ACC112 (cell line): ENCODE measurements at regions not wholly inside any gene's neighbourhood (a gene's known extent, or its start where the extent isn't known, plus 50 kb on each side); places are given as distances from the start of the nearest gene placed in this dataset.
"Not testable (repeated sequence)": the region's sequence is repeated elsewhere in the genome, so short reads cannot be mapped to it uniquely, and the experiment has no call there.

Experiments
- H2AFZ ChIP-seq: fragments of 200-600 bp; sonication (generic); one replicate; pipeline ENCODE4 v1.6.0; 2017; ENCODE audit warnings: antibody characterized with exemption, low read length; ENCODE audit not compliant: unreplicated experiment
- H3K27ac ChIP-seq: fragments of 200-600 bp; sonication (generic); 2 replicates; pipeline ENCODE4 v1.5.1; 2014; ENCODE audit warnings: low read depth, mild to moderate bottlenecking, antibody characterized with exemption, low read length, moderate library complexity
- H3K27me3 ChIP-seq: fragments of 200-600 bp; sonication (generic); 2 replicates; pipeline ENCODE4 v1.6.1; 2014; ENCODE audit warnings: mild to moderate bottlenecking, antibody characterized with exemption, low read length, moderate library complexity, mixed read lengths; ENCODE audit not compliant: insufficient read depth
- H3K36me3 ChIP-seq: fragments of 200-600 bp; sonication (generic); 2 replicates; pipeline ENCODE4 v1.6.1; 2016; ENCODE audit warnings: mild to moderate bottlenecking, antibody characterized with exemption, low read length, moderate library complexity, mixed read lengths; ENCODE audit not compliant: insufficient read depth
- H3K4me1 ChIP-seq: fragments of 200-600 bp; sonication (generic); one replicate; pipeline ENCODE4 v1.6.1; 2016; ENCODE audit warnings: low read length, mixed read lengths; ENCODE audit not compliant: insufficient read depth, unreplicated experiment, control insufficient read depth
- H3K4me3 ChIP-seq: fragments of 200-600 bp; sonication (generic); 2 replicates; pipeline ENCODE4 v1.5.1; 2014; ENCODE audit warnings: mild to moderate bottlenecking, low read depth, low read length
- H3K79me2 ChIP-seq: fragments of 200-600 bp; sonication (generic); one replicate; pipeline ENCODE4 v1.6.0; 2016; ENCODE audit warnings: low read length; ENCODE audit not compliant: control insufficient read depth, unreplicated experiment, insufficient read depth

GRCh38 chr20:48371211-48371610, 456.6 kb downstream of the PREX1 start:
- H3K4me3 ChIP-seq, result no peak overlapping the region
- H3K4me1 ChIP-seq, result no peaks in the 10 kb centered on the region
- peaks cover 46% of the 10 kb centered on the region for H3K27me3 ChIP-seq
- no peak overlapping the region for H3K27ac ChIP-seq
- H2AFZ ChIP-seq, result no peak overlapping the region
- H3K36me3 ChIP-seq, result no peaks in the 10 kb centered on the region
- H3K79me2 ChIP-seq, result no peaks in the 10 kb centered on the region

DNA sequence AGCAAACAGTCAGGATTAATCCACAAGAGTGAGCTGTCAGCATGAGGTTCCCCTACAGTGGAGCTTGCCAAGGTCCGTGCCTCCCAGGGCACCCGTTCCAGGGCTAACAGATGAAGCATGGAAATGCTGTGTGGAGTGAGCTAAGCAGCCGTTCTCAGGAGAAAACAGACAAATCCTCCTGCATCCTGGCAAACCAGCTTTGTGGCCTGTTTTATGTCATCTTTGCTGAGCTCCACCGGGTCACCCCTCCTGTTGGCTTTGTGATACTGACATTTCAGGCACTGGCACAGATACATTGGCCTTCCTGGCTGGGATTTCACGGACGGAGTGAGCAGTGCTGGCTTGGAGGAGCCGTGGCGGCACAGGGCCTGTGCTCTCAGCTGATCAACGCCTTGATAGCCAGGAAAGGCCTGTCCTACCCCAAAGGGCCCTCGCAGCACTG, 459.2 kb downstream of the PREX1 start:
- not testable (repeated sequence) for H3K4me1 ChIP-seq, H2AFZ ChIP-seq, H3K4me3 ChIP-seq, H3K36me3 ChIP-seq, H3K27ac ChIP-seq, H3K79me2 ChIP-seq
- peaks cover 25% of the 10 kb centered on the region for H3K27me3 ChIP-seq

GRCh38 chr20:48367541-48368358, 460.0 kb downstream of the PREX1 start:
- H3K4me3 ChIP-seq, H3K4me1 ChIP-seq, H3K79me2 ChIP-seq, H3K36me3 ChIP-seq, H2AFZ ChIP-seq, H3K27ac ChIP-seq: not testable (repeated sequence)
- H3K27me3 ChIP-seq, result peaks cover 21% of the 10 kb centered on the region

GRCh38 chr20:48366230-48366629, 461.6 kb downstream of the PREX1 start:
- H3K4me1 ChIP-seq, result no peaks in the 10 kb centered on the region
- H3K27me3 ChIP-seq, result peaks cover 17% of the 10 kb centered on the region; the same call in 1 of the 2 replicates
- no peaks in the 10 kb centered on the region for H3K36me3 ChIP-seq
- no peak overlapping the region for H3K4me3 ChIP-seq
- H3K27ac ChIP-seq, result no peak overlapping the region
- no peaks in the 10 kb centered on the region for H3K79me2 ChIP-seq
- H2AFZ ChIP-seq, result no peak overlapping the region

GRCh38 chr20:48364688-48365421, 462.9 kb downstream of the PREX1 start:
- Histone ChIP-seq H3K4me1 (no peaks in the 10 kb centered on the region), H3K79me2 (no peaks in the 10 kb centered on the region), H3K27me3 (0 out of 2 replicates have a peak, but pooled peaks cover 4% of the 10 kb centered on the region), H3K27ac (no peak overlapping the region), H3K4me3 (no peak overlapping the region), H2AFZ (no peak overlapping the region), H3K36me3 (no peaks in the 10 kb centered on the region)

DNA sequence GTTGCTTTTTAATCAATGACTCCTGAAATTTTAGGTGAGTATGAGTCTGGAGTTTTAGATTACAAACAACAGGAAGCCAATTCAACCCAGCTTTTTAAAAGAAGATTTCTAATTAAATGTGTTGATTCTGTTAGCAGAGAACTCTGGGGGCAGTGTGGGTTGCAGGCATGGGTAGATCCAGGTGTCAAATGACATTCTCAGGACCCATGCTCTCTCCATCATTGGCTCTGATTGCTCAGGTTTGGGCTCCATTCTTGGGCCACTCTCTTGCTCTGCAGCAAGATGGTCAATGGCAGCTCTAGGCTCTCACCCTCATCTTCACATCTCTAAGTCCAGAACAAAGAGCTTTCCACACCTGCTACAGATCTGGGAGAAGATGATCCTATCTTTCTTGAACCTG, 463.7 kb downstream of the PREX1 start:
- no peak overlapping the region for H3K27ac ChIP-seq
- no peaks in the 10 kb centered on the region for H3K79me2 ChIP-seq

DNA sequence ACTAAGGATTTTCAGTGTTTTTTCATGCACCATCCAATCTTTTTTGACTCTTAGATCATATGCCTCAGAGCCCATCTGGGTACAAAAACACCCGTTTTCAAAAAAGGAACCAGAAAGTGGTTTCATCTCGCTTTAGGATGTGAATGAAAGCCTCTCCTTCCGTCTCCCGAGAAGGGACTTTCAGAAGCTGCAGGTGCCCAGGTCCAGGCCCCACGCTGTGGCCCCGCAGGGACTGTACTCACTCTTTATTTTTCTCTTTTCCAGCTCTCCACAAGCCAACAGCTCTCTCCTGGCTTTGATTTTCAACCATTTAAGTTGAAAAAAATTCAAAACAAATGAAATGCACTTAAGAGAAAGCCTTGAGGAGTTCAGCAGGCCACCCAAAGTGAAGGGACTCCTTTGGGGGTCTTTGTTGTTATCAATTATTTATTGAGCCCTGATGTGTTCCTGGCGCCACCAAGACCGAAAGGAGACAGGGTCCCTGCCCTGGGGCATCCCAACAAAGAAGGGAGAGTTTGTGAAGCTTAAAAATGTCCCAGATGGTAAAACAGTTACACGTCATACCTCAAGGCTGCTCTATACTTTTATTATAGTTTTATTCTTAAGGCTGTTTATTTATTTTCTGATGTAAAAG, 467.3 kb downstream of the PREX1 start:
- Histone ChIP-seq H2AFZ (no peak overlapping the region), H3K36me3 (no peaks in the 10 kb centered on the region), H3K27me3 (no peaks in the 10 kb centered on the region), H3K4me1 (no peaks in the 10 kb centered on the region), H3K27ac (no peak overlapping the region), H3K4me3 (no peak overlapping the region), H3K79me2 (no peaks in the 10 kb centered on the region)

More for the DNA sequence above, 463.7 kb downstream of the PREX1 start:
- H3K36me3 ChIP-seq, result no peaks in the 10 kb centered on the region
- no peak overlapping the region for H2AFZ ChIP-seq
- no peaks in the 10 kb centered on the region for H3K4me1 ChIP-seq
- H3K4me3 ChIP-seq, result no peak overlapping the region
- no peaks in the 10 kb centered on the region for H3K27me3 ChIP-seq

- H3K27me3 ChIP-seq, result peaks cover 6% of the 10 kb centered on the region; the same call in 1 of the 2 replicates
- no peak overlapping the region for H2AFZ ChIP-seq
- H3K27ac ChIP-seq, result no peak overlapping the region
- H3K79me2 ChIP-seq, result no peaks in the 10 kb centered on the region
- H3K4me3 ChIP-seq, result no peak overlapping the region
- H3K4me1 ChIP-seq, result no peaks in the 10 kb centered on the region
- no peaks in the 10 kb centered on the region for H3K36me3 ChIP-seq
Measured at GRCh38 chr20:48359692-48360341, 468.0 kb downstream of the PREX1 start.

DNA sequence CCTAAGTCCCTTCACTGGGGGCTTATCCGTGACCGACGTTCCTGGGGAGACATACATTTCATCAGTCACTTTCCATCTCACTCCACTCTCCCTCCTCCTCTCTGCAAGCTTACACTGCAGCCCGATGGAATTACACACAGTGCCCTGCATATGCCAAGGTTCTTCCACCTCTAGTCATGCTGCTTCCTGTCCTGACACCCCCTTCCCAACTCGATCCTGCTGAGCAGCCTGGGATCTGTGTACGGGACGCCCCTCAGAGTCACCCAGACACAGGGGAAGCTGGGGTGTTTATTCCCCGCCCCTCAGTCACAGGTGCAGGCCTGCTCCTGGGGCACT, 468.8 kb downstream of the PREX1 start:
- H3K4me1 ChIP-seq, H3K27ac ChIP-seq, H3K4me3 ChIP-seq, H3K36me3 ChIP-seq, H3K79me2 ChIP-seq, H2AFZ ChIP-seq: not testable (repeated sequence)
- peaks cover 12% of the 10 kb centered on the region; the same call in 1 of the 2 replicates for H3K27me3 ChIP-seq

GRCh38 chr20:48358176-48359054, 469.4 kb downstream of the PREX1 start:
- H3K36me3 ChIP-seq, result no peaks in the 10 kb centered on the region
- H3K27me3 ChIP-seq, result peaks cover 16% of the 10 kb centered on the region; the same call in 1 of the 2 replicates
- H3K4me1 ChIP-seq, result no peaks in the 10 kb centered on the region
- H3K27ac ChIP-seq, result no peak overlapping the region
- H3K4me3 ChIP-seq, result no peak overlapping the region
- no peak overlapping the region for H2AFZ ChIP-seq
- no peaks in the 10 kb centered on the region for H3K79me2 ChIP-seq
